DOHH2 (cell line): ENCODE measurements at regions not wholly inside any gene's neighbourhood (a gene's known extent, or its start where the extent isn't known, plus 50 kb on each side); places are given as distances from the start of the nearest gene placed in this dataset.

Experiments
- EZH2phosphoT487 ChIP-seq: fragments of 200-600 bp; sonication (generic); IDR thresholded peaks from 2 replicates; pipeline ENCODE4 v1.6.1; 2017; ENCODE audit warnings: borderline replicate concordance, mild to moderate bottlenecking, antibody characterized with exemption, low read length, moderate library complexity, mixed read lengths
- TF ChIP-seq, protein P1 (sequence below): fragments of 200-600 bp; sonication (generic); IDR thresholded peaks from one replicate; pipeline ENCODE4 v1.5.1; 2014; ENCODE audit warnings: antibody characterized with exemption, mild to moderate bottlenecking, low read depth, low read length; ENCODE audit not compliant: poor library complexity, severe bottlenecking

DNA sequence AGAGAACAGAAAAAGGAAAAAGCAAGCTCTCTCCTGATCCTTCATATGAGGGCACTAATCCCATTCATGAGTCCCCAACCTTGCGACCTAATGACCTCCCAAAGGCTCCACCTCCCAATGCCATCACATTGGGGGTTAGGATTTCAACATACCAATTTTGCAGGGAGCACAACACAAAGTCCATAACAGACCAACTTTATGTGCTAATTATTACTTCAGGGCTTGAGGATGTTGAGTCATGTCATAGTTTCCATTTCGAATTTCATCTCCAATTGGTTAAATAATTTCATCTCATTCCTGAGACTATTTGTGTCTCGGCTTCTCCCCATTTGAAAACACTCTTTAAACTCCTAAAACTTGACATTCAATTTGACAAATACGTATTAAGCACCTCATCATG, 69.9 kb upstream of the KLF7 start:
- TF ChIP-seq, protein P1, sequence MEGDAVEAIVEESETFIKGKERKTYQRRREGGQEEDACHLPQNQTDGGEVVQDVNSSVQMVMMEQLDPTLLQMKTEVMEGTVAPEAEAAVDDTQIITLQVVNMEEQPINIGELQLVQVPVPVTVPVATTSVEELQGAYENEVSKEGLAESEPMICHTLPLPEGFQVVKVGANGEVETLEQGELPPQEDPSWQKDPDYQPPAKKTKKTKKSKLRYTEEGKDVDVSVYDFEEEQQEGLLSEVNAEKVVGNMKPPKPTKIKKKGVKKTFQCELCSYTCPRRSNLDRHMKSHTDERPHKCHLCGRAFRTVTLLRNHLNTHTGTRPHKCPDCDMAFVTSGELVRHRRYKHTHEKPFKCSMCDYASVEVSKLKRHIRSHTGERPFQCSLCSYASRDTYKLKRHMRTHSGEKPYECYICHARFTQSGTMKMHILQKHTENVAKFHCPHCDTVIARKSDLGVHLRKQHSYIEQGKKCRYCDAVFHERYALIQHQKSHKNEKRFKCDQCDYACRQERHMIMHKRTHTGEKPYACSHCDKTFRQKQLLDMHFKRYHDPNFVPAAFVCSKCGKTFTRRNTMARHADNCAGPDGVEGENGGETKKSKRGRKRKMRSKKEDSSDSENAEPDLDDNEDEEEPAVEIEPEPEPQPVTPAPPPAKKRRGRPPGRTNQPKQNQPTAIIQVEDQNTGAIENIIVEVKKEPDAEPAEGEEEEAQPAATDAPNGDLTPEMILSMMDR, result no peak
- TF ChIP-seq EZH2phosphoT487, result no peak
